Stimulated activated CD4-positive, alpha-beta T cell treated with anti-CD3 and anti-CD28 coated beads, Interleukin-15, amount 100 ng/mL, for 24 hours (primary cell): ENCODE measurements at regions not wholly inside any gene's neighbourhood (a gene's known extent, or its start where the extent isn't known, plus 50 kb on each side); places are given as distances from the start of the nearest gene placed in this dataset.
"Not testable (repeated sequence)": the region's sequence is repeated elsewhere in the genome, so short reads cannot be mapped to it uniquely, and the experiment has no call there.

Source experiments
- DNase-seq: peaks from one replicate; pipeline ENCODE4 v3.0.0-alpha.2; 2020

GRCh38 chr5:42242881-42243485 lies 180.3 kb upstream of the GHR start:
- no peak for DNase-seq

- no peak for DNase-seq
Measured at GRCh38 chr5:42252306-42252705, 170.9 kb upstream of the GHR start.

- not testable (repeated sequence) for DNase-seq
Measured at GRCh38 chr5:42259914-42260313, 163.3 kb upstream of the GHR start.

GRCh38 chr5:42267091-42267490 lies 156.1 kb upstream of the GHR start:
- no peak for DNase-seq

GRCh38 chr5:42268170-42268569 lies 155.1 kb upstream of the GHR start:
- DNase-seq, result not testable (repeated sequence)

GRCh38 chr5:42268630-42269029 lies 154.6 kb upstream of the GHR start:
- DNase-seq, result no peak

GRCh38 chr5:42270771-42271170 lies 152.5 kb upstream of the GHR start:
- DNase-seq, result no peak

- DNase-seq, result no peak
Measured at GRCh38 chr5:42274913-42275312, 148.3 kb upstream of the GHR start.

- DNase-seq, result no peak
Measured at GRCh38 chr5:42277293-42277692, 145.9 kb upstream of the GHR start.

- no peak for DNase-seq
Measured at GRCh38 chr5:42284584-42284983, 138.7 kb upstream of the GHR start.

GRCh38 chr5:42285230-42285629 lies 138.0 kb upstream of the GHR start:
- DNase-seq, result no peak

GRCh38 chr5:42300496-42300895 lies 122.7 kb upstream of the GHR start:
- DNase-seq, result no peak

GRCh38 chr5:42301349-42301748 lies 121.9 kb upstream of the GHR start:
- no peak for DNase-seq

- no peak for DNase-seq
Measured at GRCh38 chr5:42302186-42302585, 121.1 kb upstream of the GHR start.

GRCh38 chr5:42306287-42306686 lies 117.0 kb upstream of the GHR start:
- no peak for DNase-seq

- no peak for DNase-seq
Measured at GRCh38 chr5:42309865-42310264, 113.4 kb upstream of the GHR start.

- no peak for DNase-seq
Measured at GRCh38 chr5:42315214-42315613, 108.0 kb upstream of the GHR start.

GRCh38 chr5:42317575-42317974 lies 105.7 kb upstream of the GHR start:
- no peak for DNase-seq

GRCh38 chr5:42319546-42319945 lies 103.7 kb upstream of the GHR start:
- not testable (repeated sequence) for DNase-seq

- no peak for DNase-seq
Measured at GRCh38 chr5:42321785-42322184, 101.5 kb upstream of the GHR start.

- no peak for DNase-seq
Measured at GRCh38 chr5:42337143-42337542, 86.1 kb upstream of the GHR start.

GRCh38 chr5:42337607-42338006 lies 85.6 kb upstream of the GHR start:
- no peak for DNase-seq

- DNase-seq, result no peak
Measured at GRCh38 chr5:42338136-42338535, 85.1 kb upstream of the GHR start.

- no peak for DNase-seq
Measured at GRCh38 chr5:42349163-42349562, 74.1 kb upstream of the GHR start.

- DNase-seq, result no peak
Measured at GRCh38 chr5:42351956-42352355, 71.3 kb upstream of the GHR start.

GRCh38 chr5:42360056-42360455 lies 63.2 kb upstream of the GHR start:
- no peak for DNase-seq
